H7 (cell line): ENCODE measurements at regions not wholly inside any gene's neighbourhood (a gene's known extent, or its start where the extent isn't known, plus 50 kb on each side); places are given as distances from the start of the nearest gene placed in this dataset.

ENCODE experiments used
- DNase-seq: peaks from one replicate; pipeline ENCODE4 v3.0.0; 2012
- H3K27me3 ChIP-seq: 2 replicates; pipeline ENCODE4 v1.6.0; 2011; ENCODE audit warnings: mild to moderate bottlenecking, low read length; ENCODE audit not compliant: control insufficient read depth, insufficient read depth
- H3K36me3 ChIP-seq: replicated peaks from 2 replicates; pipeline ENCODE4 v1.5.1; 2011; ENCODE audit warnings: low read length; ENCODE audit not compliant: control insufficient read depth, insufficient read depth
- H3K4me3 ChIP-seq: 2 replicates; pipeline ENCODE4 v1.5.1; 2011; ENCODE audit warnings: low read depth, mild to moderate bottlenecking, control low read depth, low read length, moderate library complexity; ENCODE audit not compliant: insufficient read depth

DNA sequence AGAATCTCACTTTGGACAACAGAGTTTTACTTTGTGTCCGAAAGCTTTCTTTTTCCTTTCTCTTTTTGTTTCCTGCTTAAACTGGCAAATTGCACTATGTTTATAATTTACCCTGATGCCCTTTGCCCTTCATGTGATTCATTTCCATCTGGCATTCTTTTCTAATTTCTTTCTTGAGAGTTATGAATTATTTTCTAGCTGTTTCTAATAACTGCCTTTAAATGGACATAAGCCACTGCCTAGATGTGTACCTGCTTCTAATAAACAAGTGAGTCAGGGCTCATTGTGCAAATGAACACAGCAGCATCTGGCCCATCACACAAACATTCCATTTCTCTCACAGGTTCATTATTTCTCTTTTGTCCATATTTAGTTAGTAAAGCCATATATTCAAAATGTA, 242.3 kb upstream of the GPRIN3 start:
- Histone ChIP-seq H3K27me3 (no peaks in the 10 kb centered on the region), H3K36me3 (no peaks in the 10 kb centered on the region), H3K4me3 (no peak overlapping the region)
- no peak for DNase-seq

DNA sequence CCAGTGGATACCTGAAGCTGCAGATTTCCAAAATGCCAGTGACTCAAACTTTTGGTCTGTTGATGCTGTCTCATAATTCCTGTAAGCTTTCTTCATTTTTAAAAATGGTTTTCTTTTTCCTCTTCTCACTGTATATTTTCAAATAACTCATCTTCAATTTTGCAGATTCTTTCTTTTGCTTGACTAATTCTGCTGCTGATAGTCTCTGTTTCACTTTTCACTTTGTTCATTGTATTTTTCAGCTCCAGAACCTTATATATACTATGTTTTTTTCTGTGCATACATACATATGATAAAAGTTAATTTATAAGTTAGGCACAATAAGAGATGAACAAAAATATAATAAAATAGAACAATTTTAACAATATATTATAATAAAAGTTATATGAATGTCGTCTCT, 237.7 kb upstream of the GPRIN3 start:
- DNase-seq = no peak
- no peaks in the 10 kb centered on the region for H3K27me3 ChIP-seq
- no peaks in the 10 kb centered on the region for H3K36me3 ChIP-seq
- H3K4me3 ChIP-seq = no peak overlapping the region

DNA sequence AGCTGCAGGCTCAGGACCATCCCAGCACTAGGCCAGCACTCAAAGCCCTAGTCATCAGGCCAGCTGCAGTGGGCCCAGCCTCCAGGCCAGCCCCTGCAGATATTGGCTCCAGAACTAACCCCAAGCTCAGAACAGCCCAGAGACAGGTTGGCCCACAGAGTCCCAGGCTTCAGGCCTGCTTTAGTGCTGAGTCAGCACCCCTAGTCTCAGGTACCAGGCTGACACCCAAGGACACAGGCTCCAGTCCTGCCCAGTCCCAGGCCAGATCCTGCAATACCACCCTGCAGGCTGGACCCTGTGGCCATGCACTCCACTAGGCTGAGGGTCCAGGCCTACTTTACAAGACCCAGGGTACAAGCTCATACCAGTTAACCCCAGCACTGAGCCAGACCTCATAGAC, 234.4 kb upstream of the GPRIN3 start:
- DNase-seq = no peak
- Histone ChIP-seq H3K36me3 (no peaks in the 10 kb centered on the region), H3K27me3 (no peaks in the 10 kb centered on the region), H3K4me3 (no peak overlapping the region)

DNA sequence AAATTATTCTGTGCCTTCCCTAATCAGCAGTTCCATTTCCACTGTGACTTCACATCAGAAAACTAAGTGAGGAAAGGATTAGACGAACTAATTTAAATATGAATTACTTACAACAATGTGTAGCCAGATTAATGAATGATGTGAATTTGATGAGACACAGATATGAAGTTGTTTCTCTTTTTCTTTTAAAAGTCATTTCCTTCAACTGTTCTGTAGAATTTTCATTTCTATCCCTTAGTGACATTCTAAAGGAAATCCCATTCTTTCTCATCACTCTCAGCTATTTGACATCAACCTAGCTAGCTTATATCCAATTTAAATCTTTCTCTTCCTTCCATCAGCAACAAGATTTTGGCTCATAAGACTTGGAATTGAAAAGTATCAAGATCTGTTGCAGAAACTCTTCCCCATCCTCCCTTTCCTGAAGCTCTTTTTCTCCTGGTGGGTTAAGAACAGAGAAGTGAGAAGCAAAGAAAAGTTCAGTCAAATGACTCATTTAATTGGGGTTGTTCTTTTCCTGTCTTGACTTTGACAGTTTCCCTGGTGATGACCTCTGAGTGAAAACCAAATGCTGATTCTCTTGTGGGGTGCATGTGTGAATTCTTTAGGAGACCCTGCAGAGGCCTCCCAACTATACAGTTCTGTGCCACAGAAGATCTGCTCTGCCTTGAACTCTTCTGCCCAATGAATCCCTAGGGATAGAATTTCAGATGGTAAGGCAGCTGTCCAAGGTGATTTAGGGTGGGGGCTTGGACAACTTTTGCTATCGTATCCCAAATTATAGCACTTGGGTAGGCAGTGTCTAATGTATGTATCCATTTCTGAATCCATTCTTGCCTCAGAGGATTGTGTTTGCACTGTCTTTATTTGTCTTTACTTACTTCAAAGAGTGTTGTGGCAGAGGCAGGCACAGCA, 232.5 kb upstream of the GPRIN3 start:
- Histone ChIP-seq H3K4me3 (no peak overlapping the region), H3K36me3 (no peaks in the 10 kb centered on the region), H3K27me3 (no peaks in the 10 kb centered on the region)
- no peak for DNase-seq

GRCh38 chr4:89539374-89539773, 231.8 kb upstream of the GPRIN3 start:
- no peak overlapping the region for H3K4me3 ChIP-seq
- DNase-seq = no peak
- H3K27me3 ChIP-seq = no peaks in the 10 kb centered on the region
- no peaks in the 10 kb centered on the region for H3K36me3 ChIP-seq

GRCh38 chr4:89538886-89539285, 231.3 kb upstream of the GPRIN3 start:
- Histone ChIP-seq H3K27me3 (no peaks in the 10 kb centered on the region), H3K36me3 (no peaks in the 10 kb centered on the region), H3K4me3 (no peak overlapping the region)
- DNase-seq = no peak

GRCh38 chr4:89538171-89538570, 230.6 kb upstream of the GPRIN3 start:
- no peaks in the 10 kb centered on the region for H3K36me3 ChIP-seq
- H3K4me3 ChIP-seq = no peak overlapping the region
- no peaks in the 10 kb centered on the region for H3K27me3 ChIP-seq
- no peak for DNase-seq

DNA sequence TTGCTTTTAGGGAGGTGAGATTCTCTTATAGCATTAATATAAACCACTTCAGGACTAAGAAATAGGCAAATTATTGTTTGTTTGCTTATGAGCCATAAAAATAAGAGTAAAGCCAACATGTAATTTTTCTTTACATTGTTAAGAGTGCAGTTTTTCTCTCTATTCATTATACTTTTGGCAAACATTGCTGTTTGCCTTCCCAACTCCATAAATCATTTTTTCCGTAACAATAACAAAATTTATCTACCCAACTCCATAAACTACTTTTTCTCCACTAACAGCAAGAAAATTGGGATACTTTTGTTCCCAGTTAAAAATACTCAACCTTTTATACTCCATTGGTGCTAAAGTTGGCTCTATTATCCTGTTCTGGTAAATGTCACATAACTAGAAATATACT, 229.7 kb upstream of the GPRIN3 start:
- Histone ChIP-seq H3K27me3 (no peaks in the 10 kb centered on the region), H3K36me3 (no peaks in the 10 kb centered on the region), H3K4me3 (no peak overlapping the region)
- DNase-seq = no peak

DNA sequence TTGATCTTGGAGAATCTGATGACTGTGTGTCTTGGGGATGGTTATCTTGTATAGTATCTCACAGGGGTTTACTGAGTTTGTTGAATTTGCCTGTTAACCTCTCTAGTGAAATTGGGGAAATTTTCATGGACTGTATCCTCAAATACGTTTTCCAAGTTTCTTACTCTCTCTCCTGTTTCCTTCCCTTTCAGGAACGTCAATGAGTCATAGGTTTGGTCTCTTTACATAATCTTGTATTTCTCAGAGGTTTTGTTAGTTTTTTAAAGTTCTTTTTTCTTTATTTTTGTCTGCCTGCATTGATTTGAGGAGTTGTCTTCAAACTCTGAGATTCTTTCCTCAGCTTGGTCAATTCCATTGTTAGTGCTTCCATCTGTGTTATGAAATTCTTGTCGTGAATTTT, 227.7 kb upstream of the GPRIN3 start:
- DNase-seq = no peak
- Histone ChIP-seq H3K36me3 (no peaks in the 10 kb centered on the region), H3K27me3 (no peaks in the 10 kb centered on the region), H3K4me3 (no peak overlapping the region)

GRCh38 chr4:89534356-89534755, 226.8 kb upstream of the GPRIN3 start:
- DNase-seq = no peak
- H3K36me3 ChIP-seq = no peaks in the 10 kb centered on the region
- no peaks in the 10 kb centered on the region for H3K27me3 ChIP-seq
- H3K4me3 ChIP-seq = no peak overlapping the region

- Histone ChIP-seq H3K4me3 (no peak overlapping the region), H3K27me3 (no peaks in the 10 kb centered on the region), H3K36me3 (no peaks in the 10 kb centered on the region)
- no peak for DNase-seq
Observed at GRCh38 chr4:89531932-89532640, 224.5 kb upstream of the GPRIN3 start.

GRCh38 chr4:89528526-89529133, 221.0 kb upstream of the GPRIN3 start:
- no peak overlapping the region for H3K4me3 ChIP-seq
- DNase-seq = no peak
- no peaks in the 10 kb centered on the region for H3K27me3 ChIP-seq
- H3K36me3 ChIP-seq = no peaks in the 10 kb centered on the region

DNA sequence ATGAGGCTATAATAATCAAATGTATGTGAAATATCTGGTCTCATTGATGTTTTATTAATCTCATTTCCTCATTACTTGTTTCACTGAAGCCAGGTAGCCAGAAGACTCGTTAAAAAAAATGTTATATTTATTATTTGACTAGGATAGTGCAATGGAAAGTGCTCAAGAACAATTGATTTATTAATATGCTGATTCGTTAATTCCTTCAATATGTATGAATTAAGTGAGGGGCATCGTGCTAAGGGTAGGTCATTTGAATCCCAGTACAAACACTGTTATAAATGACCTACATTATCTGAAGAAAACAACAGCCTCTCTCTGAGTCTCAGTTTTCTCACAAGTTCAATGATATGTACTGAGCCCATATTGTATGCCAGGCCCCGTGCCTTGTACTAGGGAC, 214.2 kb upstream of the GPRIN3 start:
- Histone ChIP-seq H3K27me3 (no peaks in the 10 kb centered on the region; the same call in 1 of the 2 replicates), H3K36me3 (no peaks in the 10 kb centered on the region), H3K4me3 (no peak overlapping the region)
- no peak for DNase-seq

DNA sequence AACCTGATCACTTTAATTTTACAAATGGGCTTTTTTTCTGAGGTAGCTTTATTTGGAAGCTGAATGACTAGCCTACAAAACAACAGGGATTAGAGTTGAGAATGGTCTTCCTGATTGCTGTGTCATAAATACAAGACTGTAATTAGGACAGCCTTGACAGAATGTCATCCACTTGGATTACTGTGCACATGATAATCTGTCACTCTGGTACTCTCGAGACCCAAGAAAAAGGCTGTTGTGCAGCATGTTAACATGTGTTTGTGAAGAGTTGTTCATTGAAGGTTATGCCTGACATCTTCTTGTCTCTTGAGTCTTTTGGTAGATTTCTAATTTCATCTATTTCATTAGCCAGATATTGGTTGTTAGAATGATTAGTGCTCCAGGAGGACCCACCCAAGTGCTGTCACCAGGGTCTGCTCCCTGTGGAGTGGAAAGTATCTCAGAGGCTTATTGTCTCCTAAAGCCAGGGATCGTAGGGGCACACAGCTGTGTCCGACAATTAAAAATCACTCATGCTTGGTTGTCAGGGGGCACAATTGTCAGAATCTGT, 212.2 kb upstream of the GPRIN3 start:
- no peak overlapping the region for H3K4me3 ChIP-seq
- H3K27me3 ChIP-seq = peaks cover 2% of the 10 kb centered on the region; the same call in 1 of the 2 replicates
- H3K36me3 ChIP-seq = no peaks in the 10 kb centered on the region
- no peak for DNase-seq

DNA sequence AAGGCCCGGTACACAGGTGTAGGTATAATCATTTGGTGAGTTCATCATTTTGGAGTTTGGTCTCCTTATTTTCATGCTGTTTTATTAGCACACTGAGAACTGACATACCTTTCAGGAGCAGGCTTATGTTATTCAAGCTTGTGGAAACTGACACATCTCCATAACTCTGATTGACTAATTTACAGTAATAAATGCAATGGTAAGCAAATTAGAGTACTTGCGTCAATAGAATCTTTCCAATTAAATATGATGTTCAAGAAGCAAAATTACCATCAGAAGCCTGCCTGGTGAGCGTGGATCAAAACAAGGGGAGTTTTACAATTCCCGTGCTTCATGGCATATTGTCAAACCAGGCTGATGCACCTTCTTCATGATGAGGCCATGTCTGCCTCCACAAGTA, 210.7 kb upstream of the GPRIN3 start:
- DNase-seq = no peak
- peaks cover 2% of the 10 kb centered on the region; the same call in 1 of the 2 replicates for H3K27me3 ChIP-seq
- H3K36me3 ChIP-seq = no peaks in the 10 kb centered on the region
- no peak overlapping the region for H3K4me3 ChIP-seq
